H9 (cell line): ENCODE measurements at regions not wholly inside any gene's neighbourhood (a gene's known extent, or its start where the extent isn't known, plus 50 kb on each side); places are given as distances from the start of the nearest gene placed in this dataset.

Experiments used
- DNase-seq: peaks from one replicate; pipeline ENCODE4 v3.0.0-alpha.2; 2017
- H2AFZ ChIP-seq: one replicate; pipeline ENCODE4 v1.6.1; 2013; ENCODE audit warnings: mild to moderate bottlenecking, low read length, control low read depth, moderate library complexity
- H2AK5ac ChIP-seq: 2 replicates; pipeline ENCODE4 v1.6.1; 2013; ENCODE audit warnings: low read length, control low read depth, mixed read lengths; ENCODE audit not compliant: insufficient read length
- H2BK120ac ChIP-seq: one replicate; pipeline ENCODE4 v1.6.1; 2013; ENCODE audit warnings: low read depth, mild to moderate bottlenecking, low read length, control low read depth, inconsistent platforms; ENCODE audit not compliant: poor library complexity, severe bottlenecking
- H2BK12ac ChIP-seq: 2 replicates; pipeline ENCODE4 v1.6.1; 2013; ENCODE audit warnings: low read length, control low read depth, mixed read lengths, low read depth; ENCODE audit not compliant: insufficient read length
- H2BK15ac ChIP-seq: 2 replicates; pipeline ENCODE4 v1.6.1; 2013; ENCODE audit warnings: low read depth, low read length, control low read depth
- H2BK20ac ChIP-seq: one replicate; pipeline ENCODE4 v1.6.1; 2013; ENCODE audit warnings: low read depth, mild to moderate bottlenecking, low read length, control low read depth, inconsistent platforms; ENCODE audit not compliant: poor library complexity, severe bottlenecking
- H2BK5ac ChIP-seq: 2 replicates; pipeline ENCODE4 v1.6.1; 2013; ENCODE audit warnings: low read length, control low read depth, mixed read lengths; ENCODE audit not compliant: insufficient read length
- H3K14ac ChIP-seq: 2 replicates; pipeline ENCODE4 v1.6.1; 2013; ENCODE audit warnings: low read length, control low read depth; ENCODE audit not compliant: insufficient read depth
- H3K18ac ChIP-seq: 2 replicates; pipeline ENCODE4 v1.6.1; 2013; ENCODE audit warnings: low read depth, mild to moderate bottlenecking, mixed read lengths, low read length, control low read depth; ENCODE audit not compliant: insufficient read length
- H3K23ac ChIP-seq: 2 replicates; pipeline ENCODE4 v1.6.1; 2013; ENCODE audit warnings: low read length, control low read depth, mixed read lengths, low read depth; ENCODE audit not compliant: insufficient read length
- H3K23me2 ChIP-seq: 2 replicates; pipeline ENCODE4 v1.6.1; 2013; ENCODE audit warnings: low read depth, mild to moderate bottlenecking, mixed read lengths, low read length, control low read depth; ENCODE audit not compliant: insufficient read length, poor library complexity, severe bottlenecking
- H3K27ac ChIP-seq: 2 replicates; pipeline ENCODE4 v1.5.1; 2013; ENCODE audit warnings: low read length, control low read depth, mixed read lengths, low read depth; ENCODE audit not compliant: insufficient read length
- H3K27me3 ChIP-seq: 2 replicates; pipeline ENCODE4 v1.6.1; 2013; ENCODE audit warnings: low read length, control low read depth, inconsistent platforms; ENCODE audit not compliant: insufficient read depth
- H3K4ac ChIP-seq: 2 replicates; pipeline ENCODE4 v1.6.1; 2013; ENCODE audit warnings: low read depth, mild to moderate bottlenecking, control low read depth, inconsistent platforms, low read length, moderate library complexity
- H3K4me1 ChIP-seq: 2 replicates; pipeline ENCODE4 v1.6.1; 2013; ENCODE audit warnings: low read length, control low read depth, inconsistent platforms; ENCODE audit not compliant: insufficient read depth
- H3K4me2 ChIP-seq: 2 replicates; pipeline ENCODE4 v1.6.1; 2013; ENCODE audit warnings: low read length, control low read depth, mixed read lengths; ENCODE audit not compliant: insufficient read length, insufficient read depth
- H3K56ac ChIP-seq: 2 replicates; pipeline ENCODE4 v1.6.1; 2013; ENCODE audit warnings: low read depth, mild to moderate bottlenecking, mixed read lengths, low read length, control low read depth; ENCODE audit not compliant: insufficient read length
- H3K79me1 ChIP-seq: 2 replicates; pipeline ENCODE4 v1.6.1; 2013; ENCODE audit warnings: low read depth, mild to moderate bottlenecking, moderate library complexity, low read length, control low read depth, inconsistent platforms; ENCODE audit not compliant: insufficient read depth, poor library complexity, severe bottlenecking
- H3K79me2 ChIP-seq: 2 replicates; pipeline ENCODE4 v1.6.1; 2013; ENCODE audit warnings: low read length, control low read depth, inconsistent platforms; ENCODE audit not compliant: insufficient read depth
- H3K9ac ChIP-seq: 2 replicates; pipeline ENCODE4 v1.6.1; 2013; ENCODE audit warnings: low read length, control low read depth, mixed read lengths; ENCODE audit not compliant: insufficient read length; ENCODE audit errors: extremely low read depth
- H3K9me3 ChIP-seq: one replicate; pipeline ENCODE4 v1.6.1; 2013; ENCODE audit warnings: low read depth, low read length, inconsistent platforms; ENCODE audit not compliant: control insufficient read depth
- H3T11ph ChIP-seq: one replicate; pipeline ENCODE4 v1.6.1; 2013; ENCODE audit warnings: mild to moderate bottlenecking, low read length, control low read depth, inconsistent platforms
- H4K20me1 ChIP-seq: one replicate; pipeline ENCODE4 v1.6.1; 2013; ENCODE audit not compliant: control insufficient read depth, insufficient read length, insufficient read depth
- H4K5ac ChIP-seq: 2 replicates; pipeline ENCODE4 v1.6.1; 2013; ENCODE audit warnings: low read depth, mild to moderate bottlenecking, mixed read lengths, low read length, control low read depth; ENCODE audit not compliant: insufficient read length
- H4K8ac ChIP-seq: replicated peaks from 2 replicates; pipeline ENCODE4 v1.6.1; 2013; ENCODE audit warnings: low read length, control low read depth, mixed read lengths, low read depth; ENCODE audit not compliant: insufficient read length
- H4K91ac ChIP-seq: 2 replicates; pipeline ENCODE4 v1.6.1; 2013; ENCODE audit warnings: low read depth, mild to moderate bottlenecking, moderate library complexity, mixed read lengths, low read length, control low read depth; ENCODE audit not compliant: insufficient read length
- H3K27ac Mint-ChIP-seq, 3 experiments: 2 replicates in 2 of 3; 3 replicates in 1 of 3; pipeline ENCODE4 v1.8.0; 2020 to 2021; ENCODE audit warnings: mixed read lengths in 3 of 3, mild to moderate bottlenecking in 1 of 3, moderate library complexity in 1 of 3
- H3K27me3 Mint-ChIP-seq: 2 replicates; pipeline ENCODE4 v1.8.0; 2021; ENCODE audit warnings: low read depth, mild to moderate bottlenecking, moderate library complexity, mixed read lengths
- H3K36me3 Mint-ChIP-seq, 3 experiments: 2 replicates in 2 of 3; 3 replicates in 1 of 3; pipeline ENCODE4 v1.8.0; 2020 to 2021; ENCODE audit warnings: low read depth in 3 of 3, mixed read lengths in 3 of 3; ENCODE audit not compliant: insufficient read depth in 1 of 3
- H3K4me1 Mint-ChIP-seq, 2 experiments: 2 replicates each; pipeline ENCODE4 v1.8.0; 2020; ENCODE audit warnings: mixed read lengths in 2 of 2
- H3K4me3 Mint-ChIP-seq, 2 experiments: 2 replicates in 1 of 2; 3 replicates in 1 of 2; pipeline ENCODE4 v1.8.0; 2020 to 2021; ENCODE audit warnings: mild to moderate bottlenecking in 2 of 2, mixed read lengths in 2 of 2, moderate library complexity in 1 of 2
- H3K9me3 Mint-ChIP-seq, 2 experiments: 2 replicates in 1 of 2; 3 replicates in 1 of 2; pipeline ENCODE4 v1.8.0; 2020; ENCODE audit warnings: mild to moderate bottlenecking in 2 of 2, mixed read lengths in 2 of 2, moderate library complexity in 1 of 2
- CTCF ChIP-seq: fragments of 200-600 bp; sonication (generic); conservative IDR thresholded peaks from 3 replicates; pipeline ENCODE4 v1.8.0; 2021; ENCODE audit warnings: antibody characterized with exemption, mild to moderate bottlenecking
- WGBS: extraction: QIAGEN DNeasy Blood & Tissue Kit; methylation state at CpG from one replicate; pipeline ENCODE4 v1.1.7; 2013; ENCODE audit warnings: missing lambda C conversion rate, low lambda C conversion rate, mixed read lengths; ENCODE audit not compliant: insufficient read length; ENCODE audit errors: extremely low coverage; 5-methylcytosine and 5-hydroxymethylcytosine counted together

GRCh38 chr20:24227600-24227999, 239.0 kb upstream of the GGTLC1 start:
- Mint-ChIP-seq H3K36me3 (no peaks in the 10 kb centered on the region), H3K9me3 (no peaks in the 10 kb centered on the region), H3K27me3 (no peaks in the 10 kb centered on the region; the same call in 1 of the 2 replicates), H3K27ac (no peak overlapping the region), H3K4me3 (no peak overlapping the region), H3K4me1 (no peaks in the 10 kb centered on the region)
- H3K14ac ChIP-seq, result no peak overlapping the region
- no peaks in the 10 kb centered on the region for H3K4me1 ChIP-seq
- no peaks in the 10 kb centered on the region for H3K27me3 ChIP-seq
- no peak for TF ChIP-seq CTCF
- no peaks in the 10 kb centered on the region for H3K79me1 ChIP-seq
- no peaks in the 10 kb centered on the region for H3K79me2 ChIP-seq
- no peak overlapping the region for H3T11ph ChIP-seq
- WGBS, result no CpG with 5 or more reads among the region's 3 CpGs
- H3K4me2 ChIP-seq, result no peak overlapping the region
- no peaks in the 10 kb centered on the region for H3K23me2 ChIP-seq
- no peak overlapping the region for H3K23ac ChIP-seq
- no peak overlapping the region for H4K5ac ChIP-seq
- no peak overlapping the region for H2AK5ac ChIP-seq
- H2BK12ac ChIP-seq, result no peak overlapping the region
- H2BK15ac ChIP-seq, result no peak overlapping the region
- H3K56ac ChIP-seq, result no peak overlapping the region
- H2AFZ ChIP-seq, result no peak overlapping the region
- H3K18ac ChIP-seq, result no peak overlapping the region
- H3K9me3 ChIP-seq, result no peaks in the 10 kb centered on the region
- no peaks in the 10 kb centered on the region for H4K20me1 ChIP-seq
- H3K4ac ChIP-seq, result no peak overlapping the region
- no peak overlapping the region for H3K9ac ChIP-seq
- DNase-seq, result no peak
- H2BK20ac ChIP-seq, result no peak overlapping the region
- no peak overlapping the region for H3K27ac ChIP-seq
- H4K91ac ChIP-seq, result no peak overlapping the region
- no peak overlapping the region for H2BK120ac ChIP-seq
- H4K8ac ChIP-seq, result no peak overlapping the region
- no peak overlapping the region for H2BK5ac ChIP-seq
